ENCODE measurements at regions not wholly inside any gene's neighbourhood (a gene's known extent, or its start where the extent isn't known, plus 50 kb on each side); places are given as distances from the start of the nearest gene placed in this dataset.

GRCh38 chr4:14184767-14185166 is 557.2 kb upstream of the BOD1L1 start (continued):
- TF ChIP-seq, protein P1, sequence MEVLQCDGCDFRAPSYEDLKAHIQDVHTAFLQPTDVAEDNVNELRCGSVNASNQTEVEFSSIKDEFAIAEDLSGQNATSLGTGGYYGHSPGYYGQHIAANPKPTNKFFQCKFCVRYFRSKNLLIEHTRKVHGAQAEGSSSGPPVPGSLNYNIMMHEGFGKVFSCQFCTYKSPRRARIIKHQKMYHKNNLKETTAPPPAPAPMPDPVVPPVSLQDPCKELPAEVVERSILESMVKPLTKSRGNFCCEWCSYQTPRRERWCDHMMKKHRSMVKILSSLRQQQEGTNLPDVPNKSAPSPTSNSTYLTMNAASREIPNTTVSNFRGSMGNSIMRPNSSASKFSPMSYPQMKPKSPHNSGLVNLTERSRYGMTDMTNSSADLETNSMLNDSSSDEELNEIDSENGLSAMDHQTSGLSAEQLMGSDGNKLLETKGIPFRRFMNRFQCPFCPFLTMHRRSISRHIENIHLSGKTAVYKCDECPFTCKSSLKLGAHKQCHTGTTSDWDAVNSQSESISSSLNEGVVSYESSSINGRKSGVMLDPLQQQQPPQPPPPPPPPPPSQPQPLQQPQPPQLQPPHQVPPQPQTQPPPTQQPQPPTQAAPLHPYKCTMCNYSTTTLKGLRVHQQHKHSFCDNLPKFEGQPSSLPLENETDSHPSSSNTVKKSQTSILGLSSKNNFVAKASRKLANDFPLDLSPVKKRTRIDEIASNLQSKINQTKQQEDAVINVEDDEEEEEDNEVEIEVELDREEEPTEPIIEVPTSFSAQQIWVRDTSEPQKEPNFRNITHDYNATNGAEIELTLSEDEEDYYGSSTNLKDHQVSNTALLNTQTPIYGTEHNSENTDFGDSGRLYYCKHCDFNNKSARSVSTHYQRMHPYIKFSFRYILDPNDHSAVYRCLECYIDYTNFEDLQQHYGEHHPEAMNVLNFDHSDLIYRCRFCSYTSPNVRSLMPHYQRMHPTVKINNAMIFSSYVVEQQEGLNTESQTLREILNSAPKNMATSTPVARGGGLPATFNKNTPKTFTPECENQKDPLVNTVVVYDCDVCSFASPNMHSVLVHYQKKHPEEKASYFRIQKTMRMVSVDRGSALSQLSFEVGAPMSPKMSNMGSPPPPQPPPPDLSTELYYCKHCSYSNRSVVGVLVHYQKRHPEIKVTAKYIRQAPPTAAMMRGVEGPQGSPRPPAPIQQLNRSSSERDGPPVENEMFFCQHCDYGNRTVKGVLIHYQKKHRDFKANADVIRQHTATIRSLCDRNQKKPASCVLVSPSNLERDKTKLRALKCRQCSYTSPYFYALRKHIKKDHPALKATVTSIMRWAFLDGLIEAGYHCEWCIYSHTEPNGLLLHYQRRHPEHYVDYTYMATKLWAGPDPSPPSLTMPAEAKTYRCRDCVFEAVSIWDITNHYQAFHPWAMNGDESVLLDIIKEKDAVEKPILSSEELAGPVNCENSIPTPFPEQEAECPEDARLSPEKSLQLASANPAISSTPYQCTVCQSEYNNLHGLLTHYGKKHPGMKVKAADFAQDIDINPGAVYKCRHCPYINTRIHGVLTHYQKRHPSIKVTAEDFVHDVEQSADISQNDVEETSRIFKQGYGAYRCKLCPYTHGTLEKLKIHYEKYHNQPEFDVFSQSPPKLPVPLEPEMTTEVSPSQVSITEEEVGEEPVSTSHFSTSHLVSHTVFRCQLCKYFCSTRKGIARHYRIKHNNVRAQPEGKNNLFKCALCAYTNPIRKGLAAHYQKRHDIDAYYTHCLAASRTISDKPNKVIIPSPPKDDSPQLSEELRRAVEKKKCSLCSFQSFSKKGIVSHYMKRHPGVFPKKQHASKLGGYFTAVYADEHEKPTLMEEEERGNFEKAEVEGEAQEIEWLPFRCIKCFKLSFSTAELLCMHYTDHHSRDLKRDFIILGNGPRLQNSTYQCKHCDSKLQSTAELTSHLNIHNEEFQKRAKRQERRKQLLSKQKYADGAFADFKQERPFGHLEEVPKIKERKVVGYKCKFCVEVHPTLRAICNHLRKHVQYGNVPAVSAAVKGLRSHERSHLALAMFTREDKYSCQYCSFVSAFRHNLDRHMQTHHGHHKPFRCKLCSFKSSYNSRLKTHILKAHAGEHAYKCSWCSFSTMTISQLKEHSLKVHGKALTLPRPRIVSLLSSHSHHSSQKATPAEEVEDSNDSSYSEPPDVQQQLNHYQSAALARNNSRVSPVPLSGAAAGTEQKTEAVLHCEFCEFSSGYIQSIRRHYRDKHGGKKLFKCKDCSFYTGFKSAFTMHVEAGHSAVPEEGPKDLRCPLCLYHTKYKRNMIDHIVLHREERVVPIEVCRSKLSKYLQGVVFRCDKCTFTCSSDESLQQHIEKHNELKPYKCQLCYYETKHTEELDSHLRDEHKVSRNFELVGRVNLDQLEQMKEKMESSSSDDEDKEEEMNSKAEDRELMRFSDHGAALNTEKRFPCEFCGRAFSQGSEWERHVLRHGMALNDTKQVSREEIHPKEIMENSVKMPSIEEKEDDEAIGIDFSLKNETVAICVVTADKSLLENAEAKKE (CRISPR knock-in tag; IDR thresholded peaks at IDR 0.05), result no peak
- TF ChIP-seq CREB1 (CRISPR knock-in tag; IDR thresholded peaks at IDR 0.05; ENCODE audit: low read depth) (no peak), ZNF331 (CRISPR knock-in tag; IDR thresholded peaks at IDR 0.05; ENCODE audit: low read depth) (no peak), ETS1 (IDR thresholded peaks at IDR 0.05) (no peak), EZH2phosphoT487 (IDR thresholded peaks at IDR 0.05; ENCODE audit: unreplicated experiment) (no peak), NANOG (IDR thresholded peaks at IDR 0.05; ENCODE audit: borderline replicate concordance) (no peak)

GRCh38 chr4:14188214-14188613 is 560.7 kb upstream of the BOD1L1 start:
- no peaks in the 10 kb centered on the region for H3K27me3 ChIP-seq (ENCODE audit: insufficient read depth)
- Mint-ChIP-seq H3K27me3 (ENCODE audit: insufficient read depth, low read depth, poor library complexity) (no peaks in the 10 kb centered on the region), H3K4me3 (no peak overlapping the region), H3K4me1 (peaks cover 3% of the 10 kb centered on the region; the same call in 1 of the 3 replicates), H3K36me3 (ENCODE audit: low read depth) (no peaks in the 10 kb centered on the region), H3K27ac (no peak overlapping the region), H3K9me3 (no peaks in the 10 kb centered on the region)
- no peak overlapping the region for H3K27ac ChIP-seq (ENCODE audit: low read depth)
- ATAC-seq, result no peak
- no peak overlapping the region for H3K4me3 ChIP-seq
- no peak for DNase-seq (ENCODE audit: low spot score)
- no peaks in the 10 kb centered on the region for H3K36me3 ChIP-seq (ENCODE audit: insufficient read depth)
- no peaks in the 10 kb centered on the region for H3K9me2 ChIP-seq (ENCODE audit: insufficient read depth)
- no peak overlapping the region for H2AFZ ChIP-seq
- no peak overlapping the region for H3K4me2 ChIP-seq
- H4K20me1 ChIP-seq (replicated peaks; ENCODE audit: insufficient read depth), result no peaks in the 10 kb centered on the region
- H3F3A ChIP-seq (replicated peaks; ENCODE audit: low read depth), result no peaks in the 10 kb centered on the region
- H3K4me1 ChIP-seq (ENCODE audit: insufficient read depth), result 0 out of 2 replicates have a peak, but pooled peaks cover 7% of the 10 kb centered on the region
- H3K79me2 ChIP-seq (replicated peaks; ENCODE audit: insufficient read depth), result no peaks in the 10 kb centered on the region
- TF ChIP-seq ZNF331 (CRISPR knock-in tag; IDR thresholded peaks at IDR 0.05; ENCODE audit: low read depth), result no peak
- no peak for TF ChIP-seq ZNF114 (CRISPR knock-in tag; IDR thresholded peaks at IDR 0.05)
- no peak for TF ChIP-seq ETS1 (IDR thresholded peaks at IDR 0.05)
- no peak for TF ChIP-seq POLR2AphosphoS5 (IDR thresholded peaks at IDR 0.05; ENCODE audit: low read depth)
- TF ChIP-seq, protein P1 (CRISPR knock-in tag; IDR thresholded peaks at IDR 0.05), result no peak

Measured in GM23338 (cell line).